B cell (primary cell): ENCODE measurements at regions not wholly inside any gene's neighbourhood (a gene's known extent, or its start where the extent isn't known, plus 50 kb on each side); places are given as distances from the start of the nearest gene placed in this dataset.

Experiments used
- ATAC-seq: fragments of 200-7000 bp; cut with Tn5 transposase; one replicate; pipeline ENCODE4 v1.10.0; 2021; ENCODE audit warnings: low read depth, mild to moderate bottlenecking, moderate number of reproducible peaks, moderate library complexity
- CTCF ChIA-PET: fragments of 350-600 bp; sonication (Branson Sonifier 250); formaldehyde crosslinking; loops from one replicate; lab custom pipeline; 2021; ENCODE audit warnings: antibody characterized with exemption, inconsistent platforms; lab: Charles Lee
- POLR2A ChIA-PET: fragments of 350-600 bp; sonication (Branson Sonifier 250); formaldehyde crosslinking; loops from one replicate; lab custom pipeline; 2021; ENCODE audit warnings: antibody characterized with exemption; lab: Charles Lee
- DNase-seq: peaks from one replicate; pipeline ENCODE4 v3.0.0; 2013
- H2AFZ ChIP-seq: 2 replicates; pipeline ENCODE4 v1.6.1; 2012; ENCODE audit warnings: mild to moderate bottlenecking, low read depth, low read length; ENCODE audit not compliant: insufficient read depth, poor library complexity, severe bottlenecking
- H3K27ac ChIP-seq, 2 donors: 1 replicate in 1 of 2; 2 replicates in 1 of 2; pipeline ENCODE4 v1.5.1; 2012 to 2013; ENCODE audit warnings: low read length in 2 of 2, mild to moderate bottlenecking in 2 of 2, moderate library complexity in 1 of 2
- H3K27me3 ChIP-seq, 4 experiments: fragments of 200-600 bp in 1 of 4; sonication (generic) in 1 of 4; replicated peaks in 1 of 4; 1 replicate in 2 of 4; 2 replicates in 2 of 4; pipeline versions ENCODE4 v1.6.1 to v1.7.0; 2013 to 2016; ENCODE audit warnings: low read length in 3 of 4, mild to moderate bottlenecking in 2 of 4, mixed read lengths in 1 of 4, moderate library complexity in 1 of 4; ENCODE audit not compliant: insufficient read depth in 4 of 4, control insufficient read depth in 3 of 4; ENCODE audit errors: control extremely low read depth in 1 of 4
- H3K36me3 ChIP-seq, 2 experiments: replicated peaks in 1 of 2; 1 replicate in 1 of 2; 2 replicates in 1 of 2; pipeline versions ENCODE4 v1.6.1 to v1.7.1; 2013; ENCODE audit warnings: low read length in 1 of 2; ENCODE audit not compliant: insufficient read depth in 2 of 2, control insufficient read depth in 1 of 2; ENCODE audit errors: control extremely low read depth in 1 of 2, extremely low read depth in 1 of 2
- H3K4me1 ChIP-seq, 2 donors: fragments of 200-600 bp in 1 of 2; sonication (generic) in 1 of 2; 1 replicate in 1 of 2; 2 replicates in 1 of 2; pipeline versions ENCODE4 v1.5.1 to v1.6.1; 2013 to 2017; ENCODE audit warnings: low read length in 2 of 2; ENCODE audit not compliant: control insufficient read depth in 2 of 2, insufficient read depth in 2 of 2
- H3K4me2 ChIP-seq: replicated peaks from 2 replicates; pipeline ENCODE3; 2012; ENCODE audit warnings: mild to moderate bottlenecking, low read depth, low read length; ENCODE audit not compliant: poor library complexity, severe bottlenecking
- H3K4me3 ChIP-seq, 5 experiments: fragments of 200-600 bp in 1 of 5; sonication (generic) in 1 of 5; 1 replicate in 3 of 5; 2 replicates in 2 of 5; pipeline versions ENCODE4 v1.5.1 to v1.7.0; 2011 to 2016; ENCODE audit warnings: low read length in 4 of 5, mild to moderate bottlenecking in 4 of 5, low read depth in 2 of 5, control low read depth in 1 of 5, moderate library complexity in 1 of 5; ENCODE audit not compliant: insufficient read depth in 1 of 5; ENCODE audit errors: control extremely low read depth in 1 of 5, extremely low read depth in 1 of 5
- H3K79me2 ChIP-seq: fragments of 200-600 bp; sonication (generic); one replicate; pipeline ENCODE4 v1.6.0; 2016; ENCODE audit warnings: low read length; ENCODE audit not compliant: control insufficient read depth, insufficient read depth
- H3K9ac ChIP-seq: fragments of 200-600 bp; sonication (generic); 2 replicates; pipeline ENCODE4 v1.6.1; 2017; ENCODE audit warnings: mild to moderate bottlenecking, low read length, moderate library complexity
- H3K9me3 ChIP-seq, 3 donors: one replicate each; pipeline versions ENCODE4 v1.6.1 to v1.7.1; 2013; ENCODE audit warnings: low read length in 2 of 3; ENCODE audit not compliant: control insufficient read depth in 2 of 3, insufficient read depth in 1 of 3; ENCODE audit errors: control extremely low read depth in 1 of 3
- H4K20me1 ChIP-seq: 2 replicates; pipeline ENCODE4 v1.6.0; 2012; ENCODE audit warnings: mild to moderate bottlenecking, low read length; ENCODE audit not compliant: insufficient read depth, control insufficient read depth, poor library complexity, severe bottlenecking
- H3K27ac Mint-ChIP-seq: one replicate; pipeline ENCODE4 v1.8.0; 2021; ENCODE audit warnings: mixed read lengths
- H3K27me3 Mint-ChIP-seq: one replicate; pipeline ENCODE4 v1.8.0; 2021; ENCODE audit warnings: mixed read lengths
- H3K4me1 Mint-ChIP-seq: one replicate; pipeline ENCODE4 v1.8.0; 2021; ENCODE audit warnings: mixed read lengths
- H3K4me3 Mint-ChIP-seq: one replicate; pipeline ENCODE4 v1.8.0; 2021; ENCODE audit warnings: mixed read lengths
- H3K9me3 Mint-ChIP-seq: one replicate; pipeline ENCODE4 v1.8.0; 2022; ENCODE audit warnings: mixed read lengths; ENCODE audit not compliant: insufficient read depth
- EZH2 ChIP-seq: IDR thresholded peaks from 2 replicates; pipeline ENCODE4 v1.6.1; 2012; ENCODE audit warnings: borderline replicate concordance, low read depth, mild to moderate bottlenecking, moderate library complexity, low read length; ENCODE audit not compliant: insufficient read depth, poor library complexity, severe bottlenecking
- WGBS: methylation state at CpG from one replicate; pipeline ENCODE4 v1.1.5; 2013; ENCODE audit warnings: missing lambda C conversion rate; ENCODE audit not compliant: insufficient coverage; 5-methylcytosine and 5-hydroxymethylcytosine counted together
- intact Hi-C: fragments of 100-400 bp; cut with micrococcal nuclease; formaldehyde crosslinking; loops from one replicate; pipeline ENCODE4 v1.10.0; 2022
- TF ChIP-seq, protein P1 (sequence below): fragments of 200-600 bp; IDR thresholded peaks from one replicate; pipeline ENCODE4 v1.8.0; 2022; ENCODE audit warnings: antibody characterized with exemption, mild to moderate bottlenecking

DNA sequence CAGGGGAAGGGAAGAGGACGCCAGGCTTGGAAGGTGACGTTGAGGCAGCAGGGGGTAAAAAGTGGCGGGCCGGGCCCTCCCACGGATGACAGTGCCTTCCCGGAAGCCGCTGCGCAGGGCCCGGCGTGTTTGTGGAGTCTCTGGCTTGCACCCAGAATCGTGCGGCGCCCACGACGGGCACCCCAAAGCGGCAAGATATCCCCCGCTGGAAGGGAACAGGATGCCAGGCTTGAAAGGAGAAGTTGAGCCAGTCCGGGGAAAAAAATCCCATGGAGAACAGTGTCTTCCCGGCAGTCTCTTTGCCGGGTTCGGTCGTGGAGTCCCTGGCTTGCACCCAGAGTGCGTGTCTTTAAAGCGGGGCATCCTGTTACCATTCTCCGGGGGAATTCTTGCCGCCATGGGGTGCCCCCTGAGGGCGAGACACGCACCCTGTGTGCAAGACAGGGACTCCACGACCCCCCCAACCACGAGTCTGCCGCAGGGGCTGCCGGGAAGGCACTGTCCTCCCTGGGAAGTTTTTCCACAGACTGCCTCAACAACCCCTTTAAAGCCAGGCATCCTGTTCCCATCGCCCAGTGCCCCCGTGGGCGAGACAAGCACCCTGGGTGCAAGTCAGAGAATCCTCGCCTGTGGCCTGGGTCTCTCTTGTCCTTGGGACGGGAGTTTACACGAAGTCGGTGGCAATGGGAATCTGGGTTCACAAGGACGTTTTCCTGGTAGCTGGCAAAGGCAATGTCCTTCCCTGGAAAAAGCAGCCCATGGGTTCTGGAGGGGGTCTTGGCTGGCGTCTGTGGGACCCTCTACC lies 156.1 kb upstream of the ALG10B start:
- intact Hi-C loops: no loop called here
- no peak overlapping the region for H3K4me2 ChIP-seq
- TF ChIP-seq, protein P1, sequence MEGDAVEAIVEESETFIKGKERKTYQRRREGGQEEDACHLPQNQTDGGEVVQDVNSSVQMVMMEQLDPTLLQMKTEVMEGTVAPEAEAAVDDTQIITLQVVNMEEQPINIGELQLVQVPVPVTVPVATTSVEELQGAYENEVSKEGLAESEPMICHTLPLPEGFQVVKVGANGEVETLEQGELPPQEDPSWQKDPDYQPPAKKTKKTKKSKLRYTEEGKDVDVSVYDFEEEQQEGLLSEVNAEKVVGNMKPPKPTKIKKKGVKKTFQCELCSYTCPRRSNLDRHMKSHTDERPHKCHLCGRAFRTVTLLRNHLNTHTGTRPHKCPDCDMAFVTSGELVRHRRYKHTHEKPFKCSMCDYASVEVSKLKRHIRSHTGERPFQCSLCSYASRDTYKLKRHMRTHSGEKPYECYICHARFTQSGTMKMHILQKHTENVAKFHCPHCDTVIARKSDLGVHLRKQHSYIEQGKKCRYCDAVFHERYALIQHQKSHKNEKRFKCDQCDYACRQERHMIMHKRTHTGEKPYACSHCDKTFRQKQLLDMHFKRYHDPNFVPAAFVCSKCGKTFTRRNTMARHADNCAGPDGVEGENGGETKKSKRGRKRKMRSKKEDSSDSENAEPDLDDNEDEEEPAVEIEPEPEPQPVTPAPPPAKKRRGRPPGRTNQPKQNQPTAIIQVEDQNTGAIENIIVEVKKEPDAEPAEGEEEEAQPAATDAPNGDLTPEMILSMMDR: no peak
- no peak for TF ChIP-seq EZH2
- H3K4me3 Mint-ChIP-seq: no peak overlapping the region
- peaks cover 10% of the 10 kb centered on the region for H3K9me3 Mint-ChIP-seq
- POLR2A ChIA-PET: no interaction called here
- no peak overlapping the region for H3K27ac Mint-ChIP-seq
- no peaks in the 10 kb centered on the region for H3K4me1 ChIP-seq
- no peaks in the 10 kb centered on the region for H4K20me1 ChIP-seq
- DNase-seq: no peak
- no peak overlapping the region for H3K4me3 ChIP-seq
- no peaks in the 10 kb centered on the region for H3K36me3 ChIP-seq
- H3K27me3 ChIP-seq: no peaks in the 10 kb centered on the region
- H3K4me1 Mint-ChIP-seq: no peaks in the 10 kb centered on the region
- CTCF ChIA-PET: no interaction called here
- ATAC-seq: no peak
- H3K9me3 ChIP-seq: peaks cover 0 to 83% (median 0%) of the 10 kb centered on the region in 3 donors
- H3K27me3 Mint-ChIP-seq: no peaks in the 10 kb centered on the region
- no peak overlapping the region for H3K9ac ChIP-seq
- no peaks in the 10 kb centered on the region for H3K79me2 ChIP-seq
- H2AFZ ChIP-seq: no peak overlapping the region
- WGBS: 94% methylated on average over 35 of the region's 41 CpGs
- no peak overlapping the region for H3K27ac ChIP-seq

DNA sequence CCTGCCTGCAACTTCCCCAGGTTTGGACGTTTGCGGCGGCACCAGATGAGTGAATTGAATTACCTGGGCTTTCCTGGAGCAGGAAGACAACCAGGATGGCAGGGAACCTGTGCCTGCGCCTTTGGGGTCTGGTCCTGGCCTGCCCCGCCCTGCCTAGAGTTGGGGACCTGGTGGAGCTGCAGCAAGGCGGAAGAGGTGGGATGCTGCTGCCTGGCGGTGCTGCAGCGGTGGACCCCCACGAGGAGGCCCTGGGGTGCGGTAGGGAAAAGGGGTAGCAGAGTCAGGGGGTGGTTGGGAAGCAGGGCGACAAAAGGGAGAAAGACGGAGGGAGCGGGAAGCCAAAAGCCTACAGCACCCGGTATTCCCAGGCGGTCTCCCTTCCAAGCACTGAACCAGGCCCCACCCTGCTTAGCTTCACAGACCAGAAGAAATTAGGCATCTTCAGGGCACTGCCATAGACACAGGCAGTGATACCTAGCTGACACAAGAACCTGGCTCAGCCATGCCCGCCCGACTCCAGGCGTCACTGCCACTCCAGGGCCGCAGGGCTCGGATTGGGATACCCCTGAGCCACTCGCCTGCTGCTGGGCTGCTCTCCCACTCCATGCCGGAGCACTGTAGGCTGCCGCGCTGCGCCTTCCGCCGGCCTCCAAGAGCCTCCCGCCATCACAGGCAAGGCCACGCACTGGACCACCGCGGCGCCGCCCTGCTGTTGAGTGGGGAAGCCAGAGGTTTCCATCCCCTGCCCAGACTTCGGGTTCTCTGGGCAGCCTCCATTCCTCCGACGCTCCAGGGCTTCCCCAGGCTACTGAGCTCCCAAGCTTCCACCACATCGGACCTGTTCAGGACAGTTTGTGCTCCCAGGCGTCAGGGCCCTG lies 155.2 kb upstream of the ALG10B start:
- DNase-seq: no peak
- ChIA-PET POLR2A (no interaction called here), CTCF (no interaction called here)
- Histone ChIP-seq H3K4me1 (no peaks in the 10 kb centered on the region), H3K27me3 (no peaks in the 10 kb centered on the region), H3K9me3 (peaks cover 0 to 81% (median 0%) of the 10 kb centered on the region in 3 donors), H3K9ac (no peak overlapping the region), H3K36me3 (no peaks in the 10 kb centered on the region), H3K79me2 (no peaks in the 10 kb centered on the region), H3K4me3 (no peak overlapping the region), H2AFZ (no peak overlapping the region), H3K27ac (no peak overlapping the region), H3K4me2 (no peak overlapping the region), H4K20me1 (no peaks in the 10 kb centered on the region)
- TF ChIP-seq EZH2: no peak
- TF ChIP-seq, protein P1: no peak
- WGBS: 95% methylated on average over 36 of the region's 38 CpGs
- ATAC-seq: no peak
- no peaks in the 10 kb centered on the region for H3K27me3 Mint-ChIP-seq
- H3K27ac Mint-ChIP-seq: no peak overlapping the region
- H3K9me3 Mint-ChIP-seq: peaks cover 10% of the 10 kb centered on the region
- intact Hi-C loops: no loop called here
- H3K4me1 Mint-ChIP-seq: no peaks in the 10 kb centered on the region
- no peak overlapping the region for H3K4me3 Mint-ChIP-seq
